SU-DHL-6 (cell line): ENCODE measurements at regions not wholly inside any gene's neighbourhood (a gene's known extent, or its start where the extent isn't known, plus 50 kb on each side); places are given as distances from the start of the nearest gene placed in this dataset.

Experiments used
- H2AFZ ChIP-seq: fragments of 200-600 bp; sonication (generic); 2 replicates; pipeline ENCODE4 v1.6.1; 2014; ENCODE audit warnings: low read depth, mild to moderate bottlenecking, moderate library complexity, mixed read lengths, antibody characterized with exemption, low read length; ENCODE audit not compliant: severe bottlenecking
- H3F3A ChIP-seq: fragments of 200-600 bp; shearing (Covaris generic); 2 replicates; pipeline ENCODE4 v1.6.0; 2016; ENCODE audit warnings: antibody characterized with exemption, mild to moderate bottlenecking; ENCODE audit not compliant: insufficient read depth
- H3K27ac ChIP-seq: fragments of 200-600 bp; sonication (generic); 2 replicates; pipeline ENCODE4 v1.5.1; 2016; ENCODE audit warnings: low read depth, mild to moderate bottlenecking, low read length, moderate library complexity, mixed read lengths
- H3K27me3 ChIP-seq: fragments of 200-600 bp; sonication (generic), shearing (Covaris generic); 2 replicates; pipeline ENCODE4 v1.6.0; 2014; ENCODE audit warnings: mild to moderate bottlenecking, low read length
- H3K36me3 ChIP-seq: fragments of 200-600 bp; sonication (generic); 2 replicates; pipeline ENCODE4 v1.6.1; 2014; ENCODE audit warnings: mild to moderate bottlenecking, low read length, mixed read lengths
- H3K4me2 ChIP-seq: fragments of 300-600, 200-600 bp; shearing (Covaris generic), sonication (generic); 2 replicates; pipeline ENCODE4 v1.6.0; 2014; ENCODE audit warnings: low read length, low read depth, mild to moderate bottlenecking; ENCODE audit not compliant: poor library complexity, severe bottlenecking
- H3K4me3 ChIP-seq: fragments of 200-600 bp; sonication (generic); 2 replicates; pipeline ENCODE4 v1.5.1; 2014; ENCODE audit warnings: antibody characterized with exemption, low read length, mild to moderate bottlenecking, mixed read lengths; ENCODE audit not compliant: insufficient read depth, poor library complexity, severe bottlenecking
- H3K79me2 ChIP-seq: fragments of 200-600 bp; sonication (generic); 2 replicates; pipeline ENCODE4 v1.6.1; 2014; ENCODE audit warnings: mild to moderate bottlenecking, low read length, moderate library complexity; ENCODE audit not compliant: insufficient read depth
- H3K9ac ChIP-seq: fragments of 200-600 bp; sonication (generic); 2 replicates; pipeline ENCODE4 v1.7.0; 2014; ENCODE audit warnings: mild to moderate bottlenecking, low read length
- H3K9me2 ChIP-seq: fragments of 200-600 bp; sonication (generic); replicated peaks from 2 replicates; pipeline ENCODE4 v1.6.1; 2014; ENCODE audit warnings: low read length; ENCODE audit not compliant: insufficient read depth
- H3K9me3 ChIP-seq: fragments of 200-600 bp; sonication (generic); 2 replicates; pipeline ENCODE4 v1.6.1; 2014; ENCODE audit warnings: low read length, mixed read lengths; ENCODE audit not compliant: insufficient read depth
- H4K20me1 ChIP-seq: fragments of 200-600 bp; sonication (generic); 2 replicates; pipeline ENCODE4 v1.6.1; 2014; ENCODE audit warnings: low read depth, mild to moderate bottlenecking, antibody characterized with exemption, low read length, moderate library complexity, mixed read lengths
- EZH2phosphoT487 ChIP-seq: fragments of 200-600 bp; sonication (generic), shearing (Covaris generic); conservative IDR thresholded peaks from 2 replicates; pipeline ENCODE4 v1.6.1; 2018; ENCODE audit warnings: mild to moderate bottlenecking, antibody characterized with exemption, low read length, moderate library complexity, mixed read lengths
- TF ChIP-seq, protein P1 (sequence below): fragments of 200-600 bp; sonication (generic); IDR thresholded peaks from one replicate; pipeline ENCODE4 v1.5.1; 2017; ENCODE audit warnings: antibody characterized with exemption, mild to moderate bottlenecking, low read length, moderate library complexity; ENCODE audit not compliant: insufficient read depth, poor library complexity, severe bottlenecking

DNA sequence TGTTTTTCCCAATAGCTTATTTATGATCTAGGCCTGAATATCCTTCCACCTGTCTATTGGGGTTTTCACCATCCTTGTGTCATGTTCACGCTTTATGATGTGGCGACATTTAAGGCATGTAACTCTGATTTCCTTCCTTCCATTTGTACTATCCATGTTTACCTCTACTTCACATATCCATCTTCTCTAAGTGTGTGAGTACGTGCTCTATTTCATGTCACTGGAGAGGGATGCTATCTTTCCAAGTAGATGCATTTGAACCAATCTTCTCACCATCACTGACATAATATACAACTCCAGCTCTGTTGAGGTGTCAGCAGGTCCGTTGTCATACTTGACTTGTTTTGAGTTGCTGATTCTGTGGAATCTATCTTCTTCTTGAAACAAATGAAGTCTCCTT is 283.2 kb downstream of the PTBP2 start:
- TF ChIP-seq, protein P1, sequence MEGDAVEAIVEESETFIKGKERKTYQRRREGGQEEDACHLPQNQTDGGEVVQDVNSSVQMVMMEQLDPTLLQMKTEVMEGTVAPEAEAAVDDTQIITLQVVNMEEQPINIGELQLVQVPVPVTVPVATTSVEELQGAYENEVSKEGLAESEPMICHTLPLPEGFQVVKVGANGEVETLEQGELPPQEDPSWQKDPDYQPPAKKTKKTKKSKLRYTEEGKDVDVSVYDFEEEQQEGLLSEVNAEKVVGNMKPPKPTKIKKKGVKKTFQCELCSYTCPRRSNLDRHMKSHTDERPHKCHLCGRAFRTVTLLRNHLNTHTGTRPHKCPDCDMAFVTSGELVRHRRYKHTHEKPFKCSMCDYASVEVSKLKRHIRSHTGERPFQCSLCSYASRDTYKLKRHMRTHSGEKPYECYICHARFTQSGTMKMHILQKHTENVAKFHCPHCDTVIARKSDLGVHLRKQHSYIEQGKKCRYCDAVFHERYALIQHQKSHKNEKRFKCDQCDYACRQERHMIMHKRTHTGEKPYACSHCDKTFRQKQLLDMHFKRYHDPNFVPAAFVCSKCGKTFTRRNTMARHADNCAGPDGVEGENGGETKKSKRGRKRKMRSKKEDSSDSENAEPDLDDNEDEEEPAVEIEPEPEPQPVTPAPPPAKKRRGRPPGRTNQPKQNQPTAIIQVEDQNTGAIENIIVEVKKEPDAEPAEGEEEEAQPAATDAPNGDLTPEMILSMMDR = no peak
- no peak for TF ChIP-seq EZH2phosphoT487
- H3K9me3 ChIP-seq = no peaks in the 10 kb centered on the region

GRCh38 chr1:97006044-97006661 is 284.6 kb downstream of the PTBP2 start:
- H3K9ac ChIP-seq = no peak overlapping the region
- no peaks in the 10 kb centered on the region for H3K36me3 ChIP-seq
- H3K9me3 ChIP-seq = no peaks in the 10 kb centered on the region
- H3K4me3 ChIP-seq = no peak overlapping the region
- no peaks in the 10 kb centered on the region for H3F3A ChIP-seq
- no peak overlapping the region for H3K4me2 ChIP-seq
- no peaks in the 10 kb centered on the region for H3K9me2 ChIP-seq
- no peak overlapping the region for H2AFZ ChIP-seq
- no peaks in the 10 kb centered on the region for H4K20me1 ChIP-seq
- no peak overlapping the region for H3K27ac ChIP-seq
- H3K27me3 ChIP-seq = no peaks in the 10 kb centered on the region
- no peaks in the 10 kb centered on the region for H3K79me2 ChIP-seq
- TF ChIP-seq, protein P1 = no peak
- no peak for TF ChIP-seq EZH2phosphoT487

More for the DNA sequence above, 283.2 kb downstream of the PTBP2 start:
- Histone ChIP-seq H3K27ac (no peak overlapping the region), H3K9ac (no peak overlapping the region), H3K36me3 (no peaks in the 10 kb centered on the region), H3K4me2 (no peak overlapping the region), H3K9me2 (no peaks in the 10 kb centered on the region), H3K79me2 (no peaks in the 10 kb centered on the region), H3K4me3 (no peak overlapping the region), H2AFZ (no peak overlapping the region), H3F3A (no peaks in the 10 kb centered on the region), H3K27me3 (no peaks in the 10 kb centered on the region), H4K20me1 (no peaks in the 10 kb centered on the region)

GRCh38 chr1:97007840-97008604 is 286.4 kb downstream of the PTBP2 start:
- Histone ChIP-seq H3K79me2 (no peaks in the 10 kb centered on the region), H3K27me3 (no peaks in the 10 kb centered on the region), H3F3A (no peaks in the 10 kb centered on the region), H3K9me2 (no peaks in the 10 kb centered on the region), H3K9ac (no peak overlapping the region), H3K4me3 (no peak overlapping the region), H4K20me1 (no peaks in the 10 kb centered on the region), H3K4me2 (no peak overlapping the region), H3K27ac (no peak overlapping the region), H2AFZ (no peak overlapping the region), H3K9me3 (no peaks in the 10 kb centered on the region), H3K36me3 (no peaks in the 10 kb centered on the region)
- TF ChIP-seq EZH2phosphoT487 = no peak
- TF ChIP-seq, protein P1 = no peak
